NCI-H2171 treated with DMSO at 0.1 percent for 48 hours (cell line): ENCODE measurements at regions not wholly inside any gene's neighbourhood (a gene's known extent, or its start where the extent isn't known, plus 50 kb on each side); places are given as distances from the start of the nearest gene placed in this dataset.
"Not testable (repeated sequence)": the region's sequence is repeated elsewhere in the genome, so short reads cannot be mapped to it uniquely, and the experiment has no call there.

Source experiments
- DNase-seq: peaks from one replicate; lab custom pipeline; 2025; lab: John Stamatoyannopoulos, UW

GRCh38 chr2:56803596-56803995 is 619.8 kb downstream of the CCDC85A start:
- no peak for DNase-seq

DNA sequence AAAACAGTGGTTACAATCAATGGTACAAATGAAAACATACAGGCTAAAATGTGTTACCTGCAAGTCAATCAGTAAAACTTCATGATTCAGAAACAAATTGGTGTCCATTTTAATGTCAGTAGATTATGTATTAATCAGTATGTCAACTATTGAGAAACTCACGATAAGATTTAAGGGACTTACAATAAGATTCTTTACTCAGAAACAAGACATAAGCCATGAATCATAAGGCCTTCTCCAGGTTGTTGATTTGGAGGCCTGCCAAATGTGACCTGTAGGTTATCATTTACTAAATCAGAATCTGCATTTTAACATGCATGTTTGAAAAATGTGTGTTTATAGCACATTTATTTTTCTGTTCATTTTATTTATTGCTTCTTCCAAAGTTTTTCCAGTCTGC is 623.1 kb downstream of the CCDC85A start:
- no peak for DNase-seq

DNA sequence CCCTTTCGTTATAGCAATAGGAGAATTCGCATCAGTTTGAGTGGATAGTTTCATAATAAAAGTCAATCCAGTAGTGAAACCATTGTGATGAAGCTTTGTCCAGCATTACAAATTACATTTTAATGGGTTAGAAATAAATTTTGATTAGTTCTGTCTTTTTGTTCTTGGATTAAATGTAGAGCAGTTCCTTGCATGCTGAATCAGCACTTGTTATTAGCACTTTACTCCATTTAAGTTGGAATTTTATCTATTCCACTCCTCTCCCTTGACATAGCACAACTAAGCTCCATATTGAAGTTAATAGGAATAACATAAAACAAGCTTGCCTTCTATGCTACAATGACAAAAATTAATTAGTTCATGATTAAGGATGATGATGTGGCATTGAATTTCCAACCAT is 624.1 kb downstream of the CCDC85A start:
- no peak for DNase-seq

GRCh38 chr2:56811401-56811800 is 627.6 kb downstream of the CCDC85A start:
- DNase-seq, result no peak

DNA sequence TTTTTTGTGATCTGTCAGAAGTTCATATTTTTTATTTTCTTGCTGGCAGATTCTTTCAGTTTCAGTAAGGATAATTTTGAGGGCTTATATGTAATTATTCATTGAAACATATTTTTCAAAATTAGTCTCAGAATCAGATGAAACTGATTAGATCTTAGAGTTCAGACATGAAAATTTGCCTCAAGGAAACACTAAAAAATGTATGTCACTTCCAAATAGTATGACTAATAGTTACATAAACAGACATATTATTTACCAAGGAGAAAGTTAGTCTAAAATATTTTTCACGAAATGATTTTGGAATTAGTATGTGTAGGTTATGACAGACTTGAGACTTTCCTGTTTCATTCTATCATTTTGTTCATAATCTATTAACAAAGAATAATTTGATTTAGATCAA is 628.6 kb downstream of the CCDC85A start:
- no peak for DNase-seq

- DNase-seq, result no peak
Measured at GRCh38 chr2:56813490-56813889, 629.7 kb downstream of the CCDC85A start.

DNA sequence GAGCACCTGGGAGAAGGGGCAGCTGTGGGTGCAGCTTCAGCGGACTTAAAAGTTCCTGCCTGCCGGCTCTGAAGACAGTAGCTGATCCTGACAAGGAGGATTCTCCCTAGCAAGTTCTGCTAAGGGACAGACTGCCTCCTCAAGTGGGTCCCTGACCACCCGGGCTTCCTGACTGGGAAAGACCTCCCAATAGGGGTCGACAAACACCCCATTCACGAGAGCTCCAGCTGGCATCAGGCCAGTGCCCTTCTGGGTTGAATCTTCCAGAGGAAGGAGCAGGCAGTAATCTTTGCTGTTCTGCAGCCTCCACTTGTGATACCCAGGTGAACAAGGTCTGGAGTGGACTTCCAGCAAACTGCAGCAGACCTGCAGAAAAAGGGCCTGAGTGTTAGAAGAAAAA is 632.9 kb downstream of the CCDC85A start:
- DNase-seq, result no peak

GRCh38 chr2:56831780-56832179 is 648.0 kb downstream of the CCDC85A start:
- DNase-seq, result no peak

DNA sequence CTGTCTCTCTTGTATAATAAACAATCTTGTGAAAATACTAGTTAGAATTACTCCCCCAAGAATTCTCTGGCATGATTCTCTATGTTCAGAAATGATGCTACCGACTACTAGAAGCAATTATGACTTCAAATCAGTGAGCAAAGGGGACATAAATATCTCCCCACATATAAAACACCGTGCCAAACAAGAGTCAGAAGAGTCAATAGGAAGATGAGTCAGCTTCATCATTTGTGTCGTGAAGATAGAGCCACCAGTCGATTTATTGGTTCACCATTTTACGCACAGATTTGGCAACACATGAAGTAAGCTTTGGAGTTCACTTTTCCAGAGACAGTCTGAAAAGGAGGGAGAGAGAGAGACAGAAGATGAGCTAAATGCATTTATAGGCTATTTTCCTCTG is 650.9 kb downstream of the CCDC85A start:
- no peak for DNase-seq

DNA sequence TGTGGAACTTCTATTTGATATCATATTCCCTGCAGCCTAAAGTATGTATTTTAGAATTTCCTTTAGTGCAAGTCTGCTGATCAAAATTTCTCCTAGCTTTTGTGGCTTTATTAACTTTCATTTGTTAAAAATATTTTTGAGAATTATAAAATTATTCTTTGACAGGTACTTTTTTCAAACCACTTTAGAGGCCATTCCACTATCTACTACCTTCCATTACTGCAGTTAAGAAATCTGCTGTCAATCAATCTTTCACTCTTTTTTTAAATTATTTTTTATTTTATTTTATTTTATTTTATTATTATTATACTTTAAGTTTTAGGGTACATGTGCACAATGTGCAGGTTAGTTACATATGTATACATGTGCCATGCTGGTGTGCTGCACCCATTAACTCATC is 656.2 kb downstream of the CCDC85A start:
- DNase-seq, result not testable (repeated sequence)

GRCh38 chr2:56860991-56861390 is 677.2 kb downstream of the CCDC85A start:
- no peak for DNase-seq

DNA sequence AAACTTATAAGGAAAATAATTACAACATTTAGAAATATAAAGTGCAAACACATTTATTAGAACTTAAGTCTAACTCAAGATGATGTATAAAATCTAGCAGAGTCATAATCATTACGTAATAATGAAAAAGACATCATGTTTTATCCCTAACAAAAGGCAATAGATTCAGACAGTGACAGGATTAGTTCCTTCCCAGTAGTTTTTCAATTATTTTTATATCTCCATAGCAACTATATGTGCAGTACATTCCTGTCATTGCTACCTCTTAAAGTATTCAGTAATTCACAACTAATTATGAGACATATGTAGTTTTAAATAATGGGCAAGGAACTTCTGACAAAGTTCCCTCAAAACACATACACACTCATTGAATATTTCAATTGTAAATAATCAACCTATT is 687.9 kb downstream of the CCDC85A start:
- DNase-seq, result no peak

GRCh38 chr2:56874717-56875116 is 690.9 kb downstream of the CCDC85A start:
- DNase-seq, result no peak

DNA sequence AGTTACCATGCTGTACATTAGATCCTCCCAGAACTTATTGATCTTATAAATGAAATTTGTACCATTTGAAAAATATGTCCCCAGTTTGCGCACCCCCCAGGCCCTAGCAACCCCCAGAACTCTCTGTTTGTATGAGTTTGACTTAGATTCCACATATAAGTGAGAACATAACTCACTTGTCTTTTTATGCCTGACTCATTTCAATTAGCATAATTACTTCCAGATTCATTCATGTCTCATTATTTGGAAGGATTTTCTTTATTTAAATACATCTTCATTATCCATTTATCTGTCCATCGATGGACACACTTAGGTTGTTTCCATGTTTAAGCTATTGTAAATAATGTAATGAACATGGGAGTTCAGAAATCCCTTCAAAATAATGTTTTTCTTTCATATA is 705.9 kb downstream of the CCDC85A start:
- DNase-seq, result no peak

- no peak for DNase-seq
Measured at GRCh38 chr2:56892382-56892781, 708.6 kb downstream of the CCDC85A start.

- DNase-seq, result no peak
Measured at GRCh38 chr2:56898986-56899385, 715.2 kb downstream of the CCDC85A start.

DNA sequence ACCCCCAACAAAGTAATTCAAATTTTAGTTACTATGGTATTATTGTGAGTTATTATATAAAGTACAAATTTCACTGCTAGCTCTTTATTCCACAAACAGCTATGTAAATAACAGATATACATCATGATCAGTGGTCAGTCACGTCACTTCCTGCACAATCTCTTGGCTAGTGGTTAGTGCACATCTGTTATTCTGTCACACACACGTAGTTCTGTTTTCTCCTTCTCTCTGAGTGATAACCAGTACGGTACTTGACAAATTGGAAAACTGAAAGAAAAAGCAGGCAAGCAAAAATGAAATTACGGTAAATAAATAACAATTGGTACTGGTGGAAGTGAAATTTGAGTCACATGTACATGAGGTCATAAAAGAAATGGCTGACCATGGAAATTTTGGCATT is 728.7 kb downstream of the CCDC85A start:
- no peak for DNase-seq

- DNase-seq, result no peak
Measured at GRCh38 chr2:56918790-56919189, 735.0 kb downstream of the CCDC85A start.

DNA sequence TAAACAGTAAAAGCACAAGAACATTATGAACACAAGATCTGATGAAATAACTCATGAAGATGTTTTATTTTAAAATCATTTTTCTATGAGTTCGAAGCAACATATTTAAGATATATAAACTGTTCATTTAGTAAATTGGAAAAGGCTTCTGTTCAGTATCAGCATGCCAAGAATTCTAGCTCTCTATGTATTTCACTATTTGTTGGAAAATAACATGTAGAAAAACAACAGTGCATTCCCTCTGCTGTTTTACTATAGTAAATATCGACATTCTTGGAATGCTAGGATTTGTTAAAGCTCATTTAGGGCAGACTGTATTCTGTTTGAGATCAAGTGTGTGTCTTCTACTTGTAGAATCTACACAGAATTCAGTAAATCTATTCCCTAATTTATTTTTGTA is 750.2 kb downstream of the CCDC85A start:
- no peak for DNase-seq

GRCh38 chr2:56934866-56935265 is 751.1 kb downstream of the CCDC85A start:
- DNase-seq, result no peak

GRCh38 chr2:56940054-56940453 is 756.3 kb downstream of the CCDC85A start:
- DNase-seq, result no peak

- DNase-seq, result no peak
Measured at GRCh38 chr2:56952871-56953270, 769.1 kb downstream of the CCDC85A start.

DNA sequence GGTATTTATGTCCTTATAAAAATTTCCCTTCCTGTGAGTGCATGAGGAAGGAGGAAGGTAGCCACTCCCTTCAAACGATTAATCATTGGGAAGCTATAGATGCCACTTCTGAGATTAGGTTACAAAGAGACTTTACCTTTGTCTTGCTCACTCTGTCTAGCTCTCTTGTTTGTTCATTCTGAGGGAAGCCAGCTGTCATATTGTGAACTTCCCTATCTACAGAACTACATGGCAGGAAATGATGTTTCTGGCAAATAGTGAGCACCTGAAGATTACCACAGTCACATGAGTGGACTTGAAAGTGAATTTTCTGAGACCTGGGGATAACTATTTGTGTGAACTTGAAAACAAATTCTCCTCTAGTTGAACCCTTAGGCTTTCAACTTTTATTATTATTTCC is 776.8 kb downstream of the CCDC85A start:
- no peak for DNase-seq

GRCh38 chr2:56962673-56963072 is 778.9 kb downstream of the CCDC85A start:
- no peak for DNase-seq

GRCh38 chr2:56969513-56969912 is 785.7 kb downstream of the CCDC85A start:
- no peak for DNase-seq
